ENCODE measurements at regions not wholly inside any gene's neighbourhood (a gene's known extent, or its start where the extent isn't known, plus 50 kb on each side); places are given as distances from the start of the nearest gene placed in this dataset.

DNA sequence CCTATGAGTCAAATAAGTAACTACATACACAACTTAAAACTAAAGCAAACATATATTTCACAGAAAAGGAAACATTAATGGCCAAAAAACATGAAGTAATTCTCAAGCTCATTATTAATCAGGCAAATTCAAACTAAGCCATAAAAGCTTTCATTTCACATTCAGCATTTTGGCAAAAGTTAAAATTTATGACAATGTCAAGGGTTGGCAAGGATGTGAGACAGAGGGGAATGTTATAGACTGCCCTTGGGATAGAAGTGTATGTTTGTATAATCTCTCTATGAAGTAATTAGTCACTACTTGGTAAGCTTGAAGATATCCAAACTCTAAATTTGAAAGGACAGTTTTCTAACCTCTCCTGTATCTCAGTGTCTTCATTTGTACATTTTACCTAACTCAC is 539.4 kb downstream of the RIT2 start:
- H3K4me3 ChIP-seq (ENCODE audit: low read depth, low read length) = no peak overlapping the region
- TF ChIP-seq, protein P1, sequence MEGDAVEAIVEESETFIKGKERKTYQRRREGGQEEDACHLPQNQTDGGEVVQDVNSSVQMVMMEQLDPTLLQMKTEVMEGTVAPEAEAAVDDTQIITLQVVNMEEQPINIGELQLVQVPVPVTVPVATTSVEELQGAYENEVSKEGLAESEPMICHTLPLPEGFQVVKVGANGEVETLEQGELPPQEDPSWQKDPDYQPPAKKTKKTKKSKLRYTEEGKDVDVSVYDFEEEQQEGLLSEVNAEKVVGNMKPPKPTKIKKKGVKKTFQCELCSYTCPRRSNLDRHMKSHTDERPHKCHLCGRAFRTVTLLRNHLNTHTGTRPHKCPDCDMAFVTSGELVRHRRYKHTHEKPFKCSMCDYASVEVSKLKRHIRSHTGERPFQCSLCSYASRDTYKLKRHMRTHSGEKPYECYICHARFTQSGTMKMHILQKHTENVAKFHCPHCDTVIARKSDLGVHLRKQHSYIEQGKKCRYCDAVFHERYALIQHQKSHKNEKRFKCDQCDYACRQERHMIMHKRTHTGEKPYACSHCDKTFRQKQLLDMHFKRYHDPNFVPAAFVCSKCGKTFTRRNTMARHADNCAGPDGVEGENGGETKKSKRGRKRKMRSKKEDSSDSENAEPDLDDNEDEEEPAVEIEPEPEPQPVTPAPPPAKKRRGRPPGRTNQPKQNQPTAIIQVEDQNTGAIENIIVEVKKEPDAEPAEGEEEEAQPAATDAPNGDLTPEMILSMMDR (IDR thresholded peaks at IDR 0.05; ENCODE audit: low read depth, low read length, missing control alignments) = no peak
- H3K36me3 ChIP-seq (replicated peaks) = no peaks in the 10 kb centered on the region
- no peak overlapping the region for H3K27ac ChIP-seq
- H3K27me3 ChIP-seq (replicated peaks) = no peaks in the 10 kb centered on the region
- in situ Hi-C loops (cut with HindIII; ENCODE audit: low pct_ligation_motif_present, low sequenced_read_pairs) = no loop called here
- no peak for DNase-seq

DNA sequence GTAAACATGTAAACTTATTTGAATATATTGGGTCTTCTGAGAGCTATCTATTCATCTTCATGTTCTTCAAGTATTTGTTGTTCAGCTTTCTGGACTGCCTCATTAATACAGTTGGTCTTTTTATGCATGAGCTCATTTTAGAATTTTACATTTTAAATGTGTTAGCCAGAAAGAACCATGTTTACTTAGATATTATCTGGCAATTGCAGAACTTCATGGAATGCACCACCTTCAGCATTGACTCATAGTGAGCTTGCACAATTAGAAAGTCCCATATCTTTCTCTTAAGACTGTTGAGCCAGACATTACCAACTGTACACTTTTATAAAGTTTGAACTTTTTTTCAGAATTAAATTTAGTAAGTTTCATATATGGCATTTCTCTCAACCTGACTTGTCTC is 536.7 kb downstream of the RIT2 start:
- DNase-seq = peak; percentile 22
- no peaks in the 10 kb centered on the region for H3K36me3 ChIP-seq (replicated peaks)
- in situ Hi-C loops (cut with HindIII; ENCODE audit: low pct_ligation_motif_present, low sequenced_read_pairs) = no loop called here
- H3K27ac ChIP-seq = no peak overlapping the region
- no peak overlapping the region for H3K4me3 ChIP-seq (ENCODE audit: low read depth, low read length)
- TF ChIP-seq, protein P1 (IDR thresholded peaks at IDR 0.05; ENCODE audit: low read depth, low read length, missing control alignments) = no peak
- no peaks in the 10 kb centered on the region for H3K27me3 ChIP-seq (replicated peaks)

GRCh38 chr18:42582266-42582665 is 533.2 kb downstream of the RIT2 start:
- no peak for DNase-seq
- TF ChIP-seq, protein P1 (IDR thresholded peaks at IDR 0.05; ENCODE audit: low read depth, low read length, missing control alignments) = no peak
- Histone ChIP-seq H3K36me3 (replicated peaks) (no peaks in the 10 kb centered on the region), H3K27me3 (replicated peaks) (no peaks in the 10 kb centered on the region), H3K27ac (no peak overlapping the region), H3K4me3 (ENCODE audit: low read depth, low read length) (no peak overlapping the region)
- in situ Hi-C loops (cut with HindIII; ENCODE audit: low pct_ligation_motif_present, low sequenced_read_pairs) = no loop called here

- H3K27ac ChIP-seq = no peak overlapping the region
- no peaks in the 10 kb centered on the region for H3K27me3 ChIP-seq (replicated peaks)
- DNase-seq = no peak
- TF ChIP-seq, protein P1 (IDR thresholded peaks at IDR 0.05; ENCODE audit: low read depth, low read length, missing control alignments) = no peak
- no peaks in the 10 kb centered on the region for H3K36me3 ChIP-seq (replicated peaks)
- no peak overlapping the region for H3K4me3 ChIP-seq (ENCODE audit: low read depth, low read length)
- in situ Hi-C loops (cut with HindIII; ENCODE audit: low pct_ligation_motif_present, low sequenced_read_pairs) = no loop called here
Measured at GRCh38 chr18:42583283-42583731, 532.2 kb downstream of the RIT2 start.

DNA sequence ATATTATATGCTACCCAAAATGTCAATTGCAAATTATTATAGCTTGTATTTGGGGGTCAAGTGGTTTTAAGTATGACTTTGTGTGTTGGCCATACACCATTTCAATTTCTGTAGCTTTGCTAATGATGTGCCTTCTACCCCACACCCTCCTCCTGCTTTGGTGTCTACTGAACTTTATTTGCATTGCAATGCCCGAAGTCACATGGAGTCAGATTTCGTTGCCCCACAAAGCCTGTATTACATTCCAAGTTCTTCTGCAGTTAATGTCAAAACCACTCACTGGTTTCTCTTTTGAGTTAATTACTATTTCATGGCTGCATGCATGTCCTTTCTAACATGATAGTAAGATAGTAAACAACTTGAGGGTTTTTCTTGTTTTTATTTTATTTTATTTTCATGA is 528.9 kb downstream of the RIT2 start:
- TF ChIP-seq, protein P1 (IDR thresholded peaks at IDR 0.05; ENCODE audit: low read depth, low read length, missing control alignments) = no peak
- no peak overlapping the region for H3K27ac ChIP-seq
- in situ Hi-C loops (cut with HindIII; ENCODE audit: low pct_ligation_motif_present, low sequenced_read_pairs) = no loop called here
- H3K4me3 ChIP-seq (ENCODE audit: low read depth, low read length) = no peak overlapping the region
- no peaks in the 10 kb centered on the region for H3K27me3 ChIP-seq (replicated peaks)
- no peak for DNase-seq
- H3K36me3 ChIP-seq (replicated peaks) = no peaks in the 10 kb centered on the region

DNA sequence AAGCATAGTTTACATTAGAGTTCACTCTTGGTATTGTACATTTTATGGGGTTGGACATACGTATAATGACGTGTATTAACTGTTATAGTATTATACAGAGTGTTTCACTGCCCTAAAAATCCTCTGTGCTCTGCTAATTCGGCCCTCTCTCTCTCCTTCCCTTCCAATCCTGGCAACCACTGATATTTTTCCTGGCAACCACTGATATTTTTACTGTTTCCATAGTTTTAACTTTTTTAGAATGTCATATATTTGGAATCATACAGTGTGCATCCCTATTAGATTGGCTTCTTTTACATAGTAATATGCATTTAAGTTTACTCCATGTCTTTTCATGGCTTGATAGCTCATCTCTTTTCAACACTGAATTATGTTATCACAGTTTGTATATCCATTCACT is 526.7 kb downstream of the RIT2 start:
- in situ Hi-C loops (cut with HindIII; ENCODE audit: low pct_ligation_motif_present, low sequenced_read_pairs) = no loop called here
- TF ChIP-seq, protein P1 (IDR thresholded peaks at IDR 0.05; ENCODE audit: low read depth, low read length, missing control alignments) = no peak

More for the DNA sequence above, 526.7 kb downstream of the RIT2 start:
- Histone ChIP-seq H3K4me3 (ENCODE audit: low read depth, low read length) (no peak overlapping the region), H3K36me3 (replicated peaks) (no peaks in the 10 kb centered on the region), H3K27ac (no peak overlapping the region), H3K27me3 (replicated peaks) (no peaks in the 10 kb centered on the region)
- no peak for DNase-seq

Measured in brain microvascular endothelial cell (primary cell).